ENCODE measurements at regions not wholly inside any gene's neighbourhood (a gene's known extent, or its start where the extent isn't known, plus 50 kb on each side); places are given as distances from the start of the nearest gene placed in this dataset.

DNA sequence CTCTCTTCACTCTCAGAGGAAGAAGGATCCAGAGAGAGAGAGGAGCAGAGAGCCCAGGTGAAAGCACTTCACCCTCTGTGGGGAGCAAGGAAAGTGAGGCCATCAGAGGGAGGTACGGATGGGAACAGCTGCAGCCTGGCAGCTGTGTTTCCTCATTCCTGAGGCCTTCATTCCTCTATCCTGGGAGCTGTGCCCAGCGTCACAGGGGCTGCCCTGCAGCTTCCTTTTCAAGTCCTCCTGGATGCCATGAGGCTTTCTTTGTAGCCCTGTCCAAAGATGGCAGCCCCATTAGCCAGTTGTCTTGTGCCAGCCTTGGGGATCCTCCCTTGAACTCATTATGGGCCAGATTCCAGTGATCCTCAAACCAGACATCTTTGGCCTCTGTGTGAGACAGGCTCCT lies 76.8 kb upstream of the PCDH8 start:
- H3K27ac ChIP-seq, result no peak overlapping the region
- no peak overlapping the region for H3K4me3 ChIP-seq
- H3K27me3 ChIP-seq, result no peaks in the 10 kb centered on the region
- H3K36me3 ChIP-seq, result no peaks in the 10 kb centered on the region
- no peaks in the 10 kb centered on the region for H3K9me3 ChIP-seq
- H3K4me1 ChIP-seq, result no peaks in the 10 kb centered on the region
- H3K9ac ChIP-seq (ENCODE audit: low read depth in 2 of 2, low read length in 2 of 2), result no peak overlapping the region
- intact Hi-C loops (cut with DNase I), result no loop called here
- TF ChIP-seq, protein P1, sequence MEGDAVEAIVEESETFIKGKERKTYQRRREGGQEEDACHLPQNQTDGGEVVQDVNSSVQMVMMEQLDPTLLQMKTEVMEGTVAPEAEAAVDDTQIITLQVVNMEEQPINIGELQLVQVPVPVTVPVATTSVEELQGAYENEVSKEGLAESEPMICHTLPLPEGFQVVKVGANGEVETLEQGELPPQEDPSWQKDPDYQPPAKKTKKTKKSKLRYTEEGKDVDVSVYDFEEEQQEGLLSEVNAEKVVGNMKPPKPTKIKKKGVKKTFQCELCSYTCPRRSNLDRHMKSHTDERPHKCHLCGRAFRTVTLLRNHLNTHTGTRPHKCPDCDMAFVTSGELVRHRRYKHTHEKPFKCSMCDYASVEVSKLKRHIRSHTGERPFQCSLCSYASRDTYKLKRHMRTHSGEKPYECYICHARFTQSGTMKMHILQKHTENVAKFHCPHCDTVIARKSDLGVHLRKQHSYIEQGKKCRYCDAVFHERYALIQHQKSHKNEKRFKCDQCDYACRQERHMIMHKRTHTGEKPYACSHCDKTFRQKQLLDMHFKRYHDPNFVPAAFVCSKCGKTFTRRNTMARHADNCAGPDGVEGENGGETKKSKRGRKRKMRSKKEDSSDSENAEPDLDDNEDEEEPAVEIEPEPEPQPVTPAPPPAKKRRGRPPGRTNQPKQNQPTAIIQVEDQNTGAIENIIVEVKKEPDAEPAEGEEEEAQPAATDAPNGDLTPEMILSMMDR (IDR thresholded peaks at IDR 0.05), result no peak
- no peak for DNase-seq

DNA sequence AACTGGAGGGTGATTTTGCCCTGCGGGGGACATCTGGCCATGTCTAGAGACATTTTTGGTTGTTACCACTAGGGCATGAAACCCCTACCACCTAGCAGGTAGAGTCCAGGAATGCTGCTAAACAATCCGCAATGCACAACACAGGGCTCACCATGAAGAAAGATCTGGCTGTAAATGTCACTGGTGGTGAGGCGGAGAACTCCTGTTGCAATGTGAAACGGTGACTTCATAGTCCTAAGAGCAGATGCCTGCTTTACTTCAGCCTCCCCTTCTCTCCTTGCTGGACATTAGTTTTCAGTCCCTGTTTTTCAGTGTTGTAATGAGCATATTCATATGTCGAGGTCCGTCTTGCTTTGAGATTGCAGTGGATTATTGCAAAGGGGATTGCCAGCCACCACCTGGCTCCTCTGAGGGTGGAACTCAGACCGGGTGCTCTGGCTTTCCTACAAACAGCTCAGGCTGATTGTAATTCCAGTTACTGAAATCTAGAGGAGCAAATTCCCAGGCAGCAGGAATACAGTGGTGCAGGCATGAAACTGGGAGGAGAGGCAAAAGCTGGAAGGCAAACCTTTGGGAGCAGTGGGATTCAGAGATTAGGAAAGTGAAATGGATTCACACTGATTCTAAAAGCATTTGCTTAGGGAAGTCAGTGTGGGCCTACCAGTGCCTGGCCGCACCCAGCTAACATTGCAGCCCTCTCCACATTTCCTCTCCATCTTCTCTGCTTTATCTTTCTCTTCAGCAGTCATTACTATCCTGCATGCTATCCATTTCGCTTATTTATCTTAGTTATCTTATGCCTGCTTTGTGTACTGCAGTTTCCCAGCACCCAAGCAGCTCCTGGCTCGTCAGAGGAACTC lies 76.1 kb upstream of the PCDH8 start:
- Histone ChIP-seq H3K9ac (ENCODE audit: low read depth in 2 of 2, low read length in 2 of 2) (no peak overlapping the region), H3K27ac (no peak overlapping the region)

DNA sequence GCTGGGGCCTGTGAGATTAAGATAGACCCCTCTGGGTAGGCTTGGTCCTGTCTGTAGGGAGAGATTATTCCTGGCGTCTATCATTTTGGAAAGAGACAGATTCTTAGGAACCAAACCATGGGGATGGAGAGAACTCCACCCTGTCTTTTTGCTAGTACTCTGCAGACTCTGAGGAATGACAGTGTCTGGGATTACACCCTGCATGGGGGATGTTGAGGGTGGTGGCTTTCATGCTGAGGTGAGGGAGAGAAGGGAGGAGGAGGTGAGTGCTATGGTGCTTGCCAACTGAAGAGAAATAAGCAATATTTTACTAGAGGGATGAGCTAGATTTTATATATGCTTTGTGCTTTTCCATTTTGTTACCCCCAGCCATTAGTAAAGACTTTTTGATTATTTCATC lies 74.5 kb upstream of the PCDH8 start:
- Histone ChIP-seq H3K27ac (no peak overlapping the region), H3K36me3 (no peaks in the 10 kb centered on the region), H3K4me3 (no peak overlapping the region), H3K4me1 (no peaks in the 10 kb centered on the region), H3K9me3 (no peaks in the 10 kb centered on the region), H3K27me3 (no peaks in the 10 kb centered on the region), H3K9ac (ENCODE audit: low read depth in 2 of 2, low read length in 2 of 2) (no peak overlapping the region)
- TF ChIP-seq, protein P1 (IDR thresholded peaks at IDR 0.05), result no peak
- intact Hi-C loops (cut with DNase I), result no loop called here
- DNase-seq, result no peak

More for the DNA sequence above, 76.1 kb upstream of the PCDH8 start:
- no peaks in the 10 kb centered on the region for H3K27me3 ChIP-seq
- no peaks in the 10 kb centered on the region for H3K9me3 ChIP-seq
- no peaks in the 10 kb centered on the region for H3K4me1 ChIP-seq
- TF ChIP-seq, protein P1 (IDR thresholded peaks at IDR 0.05), result no peak
- intact Hi-C loops (cut with DNase I), result no loop called here
- H3K4me3 ChIP-seq, result no peak overlapping the region
- no peaks in the 10 kb centered on the region for H3K36me3 ChIP-seq
- DNase-seq, result no peak

DNA sequence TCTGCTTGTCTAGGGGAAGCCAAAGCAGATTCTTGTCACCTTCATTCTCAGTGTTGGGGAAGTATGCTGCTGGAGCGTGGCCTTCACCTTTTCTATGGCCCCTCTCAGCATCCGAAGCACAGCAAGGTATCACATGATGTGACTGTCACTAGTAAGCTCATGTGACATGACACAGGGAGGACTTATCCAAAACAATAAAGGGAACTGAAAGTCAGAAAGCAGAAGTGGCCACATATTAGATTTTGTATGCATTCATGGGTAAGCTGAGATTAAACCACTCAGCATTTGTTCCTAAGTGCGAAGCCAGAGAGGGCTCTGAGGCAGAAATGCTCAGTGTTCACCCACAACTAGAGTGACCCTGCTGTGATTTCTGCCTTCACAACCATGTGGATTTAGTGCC lies 72.8 kb upstream of the PCDH8 start:
- H3K4me3 ChIP-seq, result no peak overlapping the region
- DNase-seq, result no peak
- H3K9ac ChIP-seq (ENCODE audit: low read depth in 2 of 2, low read length in 2 of 2), result no peak overlapping the region
- intact Hi-C loops (cut with DNase I), result no loop called here
- TF ChIP-seq, protein P1 (IDR thresholded peaks at IDR 0.05), result no peak
- no peaks in the 10 kb centered on the region for H3K4me1 ChIP-seq
- H3K36me3 ChIP-seq, result no peaks in the 10 kb centered on the region
- no peaks in the 10 kb centered on the region for H3K9me3 ChIP-seq
- H3K27ac ChIP-seq, result no peak overlapping the region
- H3K27me3 ChIP-seq, result no peaks in the 10 kb centered on the region

DNA sequence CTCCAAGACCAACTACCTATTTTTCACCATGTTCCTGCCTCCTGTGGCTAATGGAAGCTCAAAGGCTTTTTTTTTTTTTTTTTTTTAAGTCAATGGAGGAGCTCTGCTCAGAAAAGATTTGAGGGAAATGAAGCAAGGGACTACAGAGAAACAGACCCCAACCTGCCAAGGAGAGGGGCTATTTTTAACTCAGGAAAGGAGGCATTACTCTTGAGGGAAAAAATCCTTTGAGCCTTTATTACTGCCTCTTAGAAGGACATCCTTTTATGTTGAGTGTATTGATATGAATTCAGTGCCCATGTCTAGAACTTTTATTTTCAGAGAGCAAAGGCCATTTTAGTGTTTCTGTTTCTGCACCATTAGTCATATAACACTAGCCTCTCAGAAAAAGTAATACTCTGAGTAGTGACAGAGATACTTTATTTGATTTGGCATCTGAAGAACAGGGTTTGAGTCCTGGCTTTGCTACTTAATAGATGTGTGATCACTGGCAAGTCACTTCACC lies 68.1 kb upstream of the PCDH8 start:
- DNase-seq, result no peak
- Histone ChIP-seq H3K9ac (ENCODE audit: low read depth in 2 of 2, low read length in 2 of 2) (no peak overlapping the region), H3K4me1 (no peaks in the 10 kb centered on the region), H3K9me3 (no peaks in the 10 kb centered on the region), H3K36me3 (no peaks in the 10 kb centered on the region), H3K27ac (no peak overlapping the region), H3K4me3 (no peak overlapping the region), H3K27me3 (no peaks in the 10 kb centered on the region)
- intact Hi-C loops (cut with DNase I), result no loop called here
- TF ChIP-seq, protein P1 (IDR thresholded peaks at IDR 0.05), result no peak
